MV-4-11 (cell line): ENCODE measurements at regions not wholly inside any gene's neighbourhood (a gene's known extent, or its start where the extent isn't known, plus 50 kb on each side); places are given as distances from the start of the nearest gene placed in this dataset.

Experiments used
- DNase-seq: peaks from one replicate; lab custom pipeline; 2025; lab: John Stamatoyannopoulos, UW

DNA sequence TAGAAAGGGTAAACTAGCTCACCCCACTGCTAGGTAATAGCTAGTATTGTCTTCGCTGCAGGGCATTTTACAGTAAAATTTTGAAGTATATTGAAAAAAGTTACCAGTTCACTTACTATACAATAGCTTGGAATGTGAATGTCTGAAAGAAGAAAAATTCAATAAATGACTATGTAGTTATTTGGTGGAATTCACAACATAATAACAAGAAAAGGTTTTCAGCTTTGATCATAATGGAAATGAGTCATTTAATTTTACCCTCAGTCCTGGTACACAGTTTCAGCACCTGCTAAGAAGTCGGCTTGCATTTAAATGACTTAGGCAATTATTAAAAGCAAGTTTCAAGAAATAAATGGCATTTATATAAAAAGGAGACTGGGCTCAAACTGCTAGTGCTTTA lies 90.4 kb downstream of the NUP35 start:
- DNase-seq: no peak

DNA sequence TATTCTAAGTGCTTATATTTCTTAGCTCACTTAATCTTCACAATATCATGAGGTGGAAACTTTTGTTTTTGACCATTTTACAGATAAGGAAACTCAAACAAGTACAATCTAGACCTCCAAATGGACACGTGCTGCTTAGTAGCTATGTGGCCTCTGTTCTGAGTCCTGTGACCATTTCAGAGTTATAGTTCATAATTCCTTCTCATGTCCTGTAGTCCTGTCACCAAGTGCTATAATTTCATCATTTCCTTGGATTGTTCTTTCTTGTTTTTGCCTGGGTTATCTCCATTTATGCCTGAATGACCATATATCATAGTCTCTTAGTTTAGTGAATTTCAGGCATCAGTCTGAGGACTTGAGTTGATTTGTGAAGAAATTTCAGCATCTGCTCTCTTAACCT lies 91.7 kb downstream of the NUP35 start:
- no peak for DNase-seq

DNA sequence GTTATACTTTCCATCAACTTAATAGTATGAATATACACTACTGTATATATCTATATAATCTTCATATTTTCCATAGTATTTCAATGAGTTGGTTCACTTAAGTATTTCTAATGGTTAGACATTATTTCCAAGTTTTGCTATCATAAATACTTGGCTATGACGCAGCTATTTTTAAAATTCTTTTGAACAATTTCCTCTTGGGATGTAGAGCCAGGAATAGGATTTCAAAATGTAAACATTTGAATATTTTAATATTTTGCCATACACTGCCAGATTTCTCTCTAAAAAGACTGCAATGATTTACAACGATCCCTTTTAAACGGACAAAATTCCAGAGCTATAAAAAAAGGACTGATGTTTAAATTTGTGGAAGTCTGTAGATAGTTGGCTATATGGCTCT lies 95.6 kb downstream of the NUP35 start:
- DNase-seq: no peak

DNA sequence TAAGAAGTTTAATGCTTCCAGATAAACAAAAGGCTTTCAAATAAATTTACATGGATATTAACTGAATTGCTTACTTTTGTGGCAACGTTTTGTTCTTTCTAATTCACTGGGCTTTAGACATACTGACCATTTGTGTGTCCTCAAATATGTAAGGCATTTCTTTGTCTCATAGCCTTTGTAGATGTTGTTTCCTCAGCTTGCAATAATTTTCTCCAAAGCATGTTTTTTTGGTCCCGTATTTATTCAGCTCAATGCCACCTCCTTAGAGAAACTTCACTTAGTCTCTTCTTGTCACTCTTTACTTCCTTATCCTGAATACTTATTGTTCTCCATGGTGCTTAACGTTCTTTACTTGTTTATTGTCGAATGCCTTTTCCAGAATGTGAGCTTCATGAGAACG lies 98.5 kb downstream of the NUP35 start:
- DNase-seq: no peak

DNA sequence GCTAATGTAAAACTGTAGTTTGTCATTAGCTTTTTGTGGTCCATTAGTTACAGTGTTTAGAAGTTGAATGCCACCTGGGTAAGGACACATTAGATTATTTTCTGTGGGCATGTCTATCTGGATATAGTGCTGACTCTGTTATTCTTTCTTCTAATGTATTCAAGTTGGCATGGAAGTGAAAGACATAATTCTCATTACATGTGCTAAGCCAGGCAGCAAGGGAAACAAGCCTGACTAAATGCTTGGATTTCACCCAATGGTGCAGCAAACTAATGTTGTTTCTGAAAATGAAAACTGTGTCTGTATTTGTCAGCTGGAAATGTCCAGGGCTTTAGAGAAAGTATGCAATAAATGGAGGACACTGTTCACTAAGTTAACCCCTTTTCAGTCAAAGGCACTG lies 100.7 kb downstream of the NUP35 start:
- DNase-seq: no peak

DNA sequence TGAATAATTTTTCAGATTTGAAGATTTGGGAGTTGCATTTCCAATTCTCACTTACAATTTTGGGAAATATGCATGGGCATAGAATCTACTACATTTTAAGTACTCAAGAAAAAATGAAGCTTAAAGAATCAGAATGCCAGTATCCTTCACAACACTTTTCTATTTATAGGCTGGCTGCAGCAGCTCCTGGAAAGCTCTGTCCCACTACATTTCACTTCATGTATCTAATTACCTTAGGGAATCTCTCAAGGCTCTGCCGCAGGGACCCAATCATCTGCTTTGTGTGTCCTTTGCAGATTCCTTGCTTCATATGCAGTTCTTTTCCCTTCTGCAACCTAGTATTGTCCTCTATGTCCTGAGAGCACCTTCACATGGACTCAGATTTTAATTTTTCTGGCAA lies 102.9 kb downstream of the NUP35 start:
- DNase-seq: no peak

DNA sequence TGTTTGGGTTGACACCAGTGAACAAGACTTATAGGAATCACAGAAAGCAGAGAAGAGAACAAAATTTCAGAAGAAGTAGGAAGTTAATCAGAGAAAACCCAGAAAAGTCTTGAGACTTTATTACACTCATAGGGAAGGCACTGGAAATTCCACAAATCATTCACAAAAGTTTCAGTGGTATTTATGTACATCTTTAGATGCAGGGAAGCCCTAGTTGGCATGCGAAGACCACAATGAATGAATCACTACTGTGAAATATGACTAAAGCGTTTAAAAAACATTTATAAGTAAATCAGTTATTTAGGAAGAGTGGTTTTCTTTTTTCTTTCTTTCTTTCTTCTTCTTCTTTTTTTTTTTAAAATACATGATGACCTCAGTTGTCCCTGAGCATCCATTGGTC lies 105.1 kb downstream of the NUP35 start:
- no peak for DNase-seq

DNA sequence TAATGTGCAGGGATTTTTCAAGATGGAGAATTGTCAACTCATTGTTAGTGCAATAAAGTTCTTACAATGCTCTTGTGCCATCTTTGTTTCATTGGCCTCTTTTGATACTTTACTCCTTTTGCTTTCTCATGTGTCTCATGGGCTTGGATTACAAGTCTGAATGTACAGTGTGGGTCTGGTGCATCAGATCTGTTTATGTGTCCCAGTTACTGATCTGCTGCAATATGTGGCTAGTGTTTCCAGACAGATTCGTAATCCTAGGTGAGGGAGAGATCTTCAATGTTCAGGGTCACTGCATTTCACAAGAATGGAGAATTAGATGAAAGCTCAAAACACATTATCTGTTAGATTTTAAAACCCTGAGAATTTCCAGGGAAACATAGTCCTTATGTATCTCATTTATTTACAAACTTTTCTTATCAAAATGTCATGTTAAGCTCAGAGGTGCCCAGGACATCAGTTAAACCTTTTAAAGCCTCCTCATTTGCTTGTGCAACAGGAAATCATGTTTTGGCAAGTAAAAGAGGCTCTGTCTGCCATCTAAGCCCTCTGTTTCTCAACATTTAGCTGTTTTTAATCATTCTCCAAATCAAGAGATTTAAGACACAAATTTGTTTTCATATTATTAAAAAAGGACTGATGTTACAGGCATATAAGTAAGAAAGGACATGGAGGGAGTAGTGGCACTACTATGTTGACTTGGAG lies 108.1 kb downstream of the NUP35 start:
- DNase-seq: no peak

DNA sequence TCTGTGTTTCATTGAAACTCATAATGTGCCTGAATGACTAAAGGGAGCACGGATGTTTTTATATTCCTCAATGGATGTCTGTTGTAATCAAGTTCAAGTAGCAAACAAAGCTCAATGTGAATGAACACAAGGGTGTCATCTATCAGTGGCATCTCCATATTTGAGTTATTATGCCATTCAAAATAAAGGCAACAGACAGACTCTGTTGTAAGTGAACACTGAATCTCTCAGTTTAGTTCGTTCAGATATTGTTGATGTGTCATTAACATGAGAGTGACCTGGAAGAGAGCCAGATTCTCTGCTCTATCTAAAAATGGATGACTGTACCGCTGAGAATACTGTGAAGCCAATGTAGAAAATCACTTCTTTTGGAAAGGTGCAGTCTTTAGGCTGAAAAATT lies 118.7 kb downstream of the NUP35 start:
- no peak for DNase-seq

DNA sequence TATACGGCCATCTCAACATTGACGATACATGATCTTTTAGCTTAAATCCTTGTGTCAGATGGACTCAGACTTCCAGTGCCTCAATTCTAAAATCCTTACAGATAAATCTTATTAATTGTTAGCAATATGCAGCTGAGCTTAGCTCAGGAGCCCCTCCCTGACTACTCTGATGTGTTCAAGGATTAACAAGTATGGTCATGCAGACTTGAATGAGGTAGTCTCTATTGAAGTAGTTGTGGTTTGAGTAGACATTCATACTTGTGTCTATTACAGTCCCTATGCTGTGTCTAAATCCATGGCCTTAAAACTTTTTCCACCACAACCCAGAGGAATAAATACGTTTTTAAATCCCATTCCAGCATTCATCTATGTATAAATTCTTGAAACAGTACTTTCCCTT lies 119.5 kb downstream of the NUP35 start:
- DNase-seq: no peak

DNA sequence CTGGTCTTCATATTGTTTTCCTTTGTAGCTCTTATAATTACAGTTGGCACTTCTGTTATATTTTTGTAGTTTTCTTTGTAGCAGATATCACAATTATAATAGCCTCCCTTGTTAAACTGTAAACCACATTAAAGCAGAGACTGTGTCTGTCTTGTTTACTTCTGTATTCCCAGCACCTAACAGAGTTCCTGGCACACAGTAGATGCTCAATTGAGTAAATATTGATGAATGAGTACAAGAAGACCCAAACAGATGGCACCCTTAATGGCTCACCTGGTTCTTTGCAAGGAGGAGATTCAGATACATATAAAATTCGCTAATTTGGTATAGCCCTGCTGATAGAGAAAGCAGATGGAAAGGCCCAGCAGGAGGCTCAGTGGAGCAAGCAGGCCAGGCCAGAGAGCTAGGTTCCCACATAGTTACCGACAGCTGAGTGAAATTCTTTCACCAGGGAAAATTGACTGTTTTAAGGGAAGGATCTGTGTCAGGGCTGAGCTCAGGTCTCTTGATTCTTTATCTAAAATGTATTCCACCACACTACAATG lies 120.1 kb downstream of the NUP35 start:
- no peak for DNase-seq

DNA sequence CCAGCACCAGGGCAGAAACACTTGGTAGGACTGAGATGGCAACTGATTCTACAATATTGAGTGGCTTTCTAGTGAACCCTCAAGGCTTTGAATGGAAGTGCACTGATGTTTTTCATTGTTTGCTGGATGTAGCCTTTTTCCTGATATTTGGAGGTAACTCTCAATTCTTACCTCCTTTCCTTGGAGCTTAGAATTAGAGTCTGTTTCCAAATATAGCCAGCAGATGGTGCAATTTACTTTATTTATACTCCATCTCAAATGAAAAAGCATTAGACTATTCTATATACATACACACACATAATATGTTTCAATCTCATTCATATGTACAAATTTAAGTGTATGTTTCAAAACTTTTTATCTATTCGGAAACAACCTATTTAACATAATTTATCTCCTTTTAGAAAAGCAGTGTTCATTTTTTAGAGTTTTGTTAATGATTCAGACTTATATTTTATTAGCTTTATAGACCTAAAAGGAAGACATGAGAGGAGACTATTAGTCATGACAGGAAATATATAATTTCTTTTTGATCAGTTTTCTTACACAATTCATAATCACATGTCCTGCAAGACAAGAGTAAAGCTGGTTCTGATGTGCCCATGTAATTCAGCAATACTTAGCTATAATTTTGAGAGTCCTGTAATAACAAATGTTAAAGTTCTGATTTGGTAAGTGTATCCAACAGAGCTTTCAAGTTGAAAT lies 124.8 kb downstream of the NUP35 start:
- DNase-seq: no peak

DNA sequence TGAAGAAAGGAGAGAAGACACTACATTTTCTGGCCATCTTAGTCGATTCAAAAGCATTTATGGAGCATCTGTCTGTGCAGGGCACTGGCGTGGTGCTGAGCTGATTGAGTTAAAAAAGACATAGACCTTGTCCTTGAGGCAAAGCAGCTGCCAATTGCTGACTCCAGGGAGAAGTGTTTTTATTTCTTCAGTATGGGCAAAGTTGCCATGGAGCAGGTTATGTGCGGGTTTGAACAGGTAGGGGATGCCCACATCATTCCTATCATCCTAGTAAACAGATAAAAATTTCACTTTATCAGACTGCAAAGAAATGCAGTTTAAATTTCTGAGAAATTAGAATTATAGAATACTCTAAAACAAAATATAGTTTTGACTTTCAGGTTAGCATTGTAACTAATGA lies 125.8 kb downstream of the NUP35 start:
- DNase-seq: no peak

DNA sequence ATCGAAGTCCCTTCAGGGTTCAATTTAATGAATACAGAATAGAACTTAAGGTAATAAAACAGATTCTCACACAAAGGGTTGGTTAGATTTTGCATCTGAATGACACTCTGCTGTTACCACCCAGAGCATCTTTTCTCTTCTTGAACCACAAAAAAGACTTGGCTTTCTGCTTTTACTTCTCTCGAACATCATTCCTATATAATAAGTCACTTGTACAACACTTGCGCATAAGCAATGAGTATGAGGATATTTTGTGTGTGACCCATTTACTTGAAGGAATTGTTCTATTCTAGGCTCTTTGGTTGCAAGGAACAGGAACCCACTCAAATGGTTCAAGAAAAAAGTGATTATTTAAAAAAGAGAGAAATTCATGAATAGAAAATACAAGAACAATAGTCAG lies 126.2 kb downstream of the NUP35 start:
- DNase-seq: no peak

DNA sequence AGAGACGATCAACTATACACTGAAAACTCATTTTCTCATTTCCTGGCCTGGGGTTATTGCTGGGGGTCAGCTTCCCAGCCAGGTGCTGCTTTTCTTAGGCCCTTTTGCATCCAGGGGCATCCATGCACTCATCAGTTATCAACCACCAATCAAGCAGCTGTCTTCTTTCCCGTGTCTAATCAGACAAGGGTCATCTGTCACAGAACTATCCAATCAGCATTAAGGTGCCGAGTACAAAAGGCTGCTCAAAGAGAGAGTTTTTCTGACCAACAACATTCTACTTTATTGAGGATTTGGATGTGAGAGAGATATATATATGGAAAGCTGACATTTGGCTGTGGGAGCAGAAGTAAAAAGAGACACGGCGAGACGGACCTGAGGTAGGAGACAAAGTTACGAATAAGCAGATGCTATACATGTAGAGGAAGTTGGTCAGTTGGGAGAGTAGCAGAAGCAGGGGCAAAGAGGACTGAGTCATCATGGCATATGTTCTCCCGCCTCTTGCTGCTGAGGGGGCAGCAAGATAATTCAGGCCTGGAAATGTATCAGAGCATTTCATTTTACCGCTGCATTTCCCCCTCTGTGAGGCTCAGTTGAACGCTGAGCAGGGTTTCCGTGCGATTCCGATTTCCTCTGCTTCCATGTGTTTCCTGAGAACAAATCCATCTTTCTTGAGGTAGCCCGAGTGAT lies 129.3 kb downstream of the NUP35 start:
- DNase-seq: no peak

DNA sequence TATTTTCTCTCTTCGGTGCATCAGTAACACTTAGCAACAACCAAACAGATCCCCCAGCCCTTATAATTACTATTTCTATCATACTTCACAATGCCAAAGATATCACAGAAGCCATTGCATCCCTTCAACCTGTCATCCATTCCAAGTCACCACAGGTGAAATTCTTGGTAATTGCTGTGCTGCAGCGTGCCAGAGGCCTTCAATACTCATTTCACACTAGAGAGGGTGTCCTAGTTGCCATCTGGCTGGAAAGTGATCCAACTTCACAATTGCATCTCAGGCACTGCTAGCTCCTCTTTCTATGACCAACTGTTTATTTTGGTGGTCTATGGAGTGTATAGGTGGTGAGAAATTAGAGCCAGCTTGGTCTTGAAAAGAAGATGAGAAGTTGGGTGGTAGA lies 131.2 kb downstream of the NUP35 start:
- DNase-seq: no peak

DNA sequence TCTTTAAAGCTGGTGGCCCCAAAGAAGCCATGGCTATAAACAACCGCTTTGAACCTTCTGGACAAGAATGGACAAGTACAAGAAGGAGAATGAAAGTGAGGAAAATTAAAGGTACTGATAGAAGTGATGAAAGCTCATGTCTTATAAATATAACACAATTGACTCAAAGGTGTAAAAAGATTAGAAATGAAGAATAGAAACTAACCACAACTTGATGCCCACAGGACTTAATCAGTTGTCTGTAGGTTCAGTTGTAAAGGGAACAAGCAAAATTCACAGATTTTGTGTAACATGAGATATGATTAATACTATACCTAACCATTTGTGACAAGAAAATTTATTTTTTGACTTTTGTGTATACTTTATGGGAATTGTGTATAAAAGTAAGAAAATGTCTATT lies 135.7 kb downstream of the NUP35 start:
- DNase-seq: no peak

DNA sequence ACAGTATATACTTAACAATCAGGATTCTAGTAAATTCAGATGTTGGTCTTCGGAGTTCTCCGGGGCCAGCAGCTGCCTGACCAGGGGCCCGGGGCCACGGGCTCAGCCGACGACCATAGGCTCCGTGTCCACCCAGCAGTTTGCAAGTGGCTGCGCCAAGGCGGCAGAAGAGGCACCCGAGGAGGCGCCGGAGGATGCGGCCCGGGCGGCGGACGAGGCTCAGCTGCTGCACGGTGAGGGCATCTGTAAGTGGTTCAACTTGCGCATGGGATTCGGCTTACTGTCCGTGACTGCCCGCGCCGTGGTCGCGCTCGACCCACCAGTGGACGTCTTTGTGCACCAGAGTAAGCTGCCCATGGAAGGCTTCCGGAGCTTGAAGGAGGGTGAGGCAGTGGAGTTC lies 136.3 kb downstream of the NUP35 start:
- DNase-seq: no peak

DNA sequence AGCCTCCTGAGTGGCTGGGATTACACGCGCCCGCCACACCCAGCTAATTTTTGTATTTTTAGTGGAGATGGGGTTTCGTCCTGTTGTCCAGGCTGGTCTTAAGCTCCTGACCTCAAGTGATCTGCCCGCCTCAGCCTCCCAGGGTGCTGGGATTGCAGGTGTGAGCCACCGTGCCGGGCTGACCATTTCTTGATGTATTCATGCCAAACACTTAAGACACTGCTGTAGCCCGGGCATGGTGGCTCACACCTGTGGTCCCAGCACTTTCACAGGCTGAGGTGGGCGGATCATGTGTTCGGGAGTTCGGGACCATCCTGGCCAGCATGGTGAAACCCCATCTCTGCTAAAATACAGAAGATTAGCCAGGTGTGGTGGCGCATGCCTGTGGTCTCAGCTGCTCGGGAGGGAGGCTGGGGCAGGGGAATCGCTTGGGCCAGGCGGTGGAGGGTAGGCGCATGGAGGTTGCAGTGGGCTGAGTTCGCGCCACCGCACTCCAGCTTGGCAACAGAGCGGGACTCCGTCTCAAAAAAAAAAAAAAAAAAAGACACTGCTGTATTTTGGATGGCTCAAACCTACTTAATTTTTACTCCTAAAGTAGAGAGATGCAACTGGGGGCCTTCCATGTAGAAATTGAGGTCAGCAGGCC lies 140.8 kb downstream of the NUP35 start:
- no peak for DNase-seq

DNA sequence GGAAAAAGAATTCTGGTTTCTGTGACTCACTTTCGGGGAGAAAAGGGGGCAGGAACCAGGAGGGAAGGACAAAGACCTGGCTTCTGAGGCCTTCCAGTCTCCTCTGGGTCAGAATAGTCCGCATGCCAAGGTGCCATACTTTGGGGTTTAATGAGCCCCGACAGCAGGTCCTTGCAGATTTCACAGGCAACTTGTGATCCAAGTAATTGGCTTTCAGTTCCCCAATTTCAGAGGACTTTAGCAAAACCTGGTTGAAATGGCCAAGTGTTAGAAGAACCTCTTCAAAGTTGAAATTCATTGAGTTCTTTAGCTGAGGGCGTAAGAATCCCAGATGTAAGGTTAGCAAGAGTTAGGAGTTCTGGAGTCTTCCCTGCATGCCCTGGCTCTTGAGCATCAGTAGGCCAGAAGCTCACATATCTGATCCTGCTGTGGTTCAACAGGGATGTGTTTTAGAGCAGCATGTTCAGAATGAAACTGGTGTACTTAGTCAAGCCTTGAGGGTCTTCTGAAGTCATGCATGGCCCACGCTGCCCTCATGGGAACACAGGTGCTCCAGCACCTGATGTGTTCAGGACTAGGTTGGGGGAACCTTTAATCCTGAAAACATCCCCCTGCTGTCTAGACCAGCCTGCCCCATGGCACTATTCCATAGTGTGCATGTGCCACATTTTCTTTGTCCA lies 143.0 kb downstream of the NUP35 start:
- no peak for DNase-seq

DNA sequence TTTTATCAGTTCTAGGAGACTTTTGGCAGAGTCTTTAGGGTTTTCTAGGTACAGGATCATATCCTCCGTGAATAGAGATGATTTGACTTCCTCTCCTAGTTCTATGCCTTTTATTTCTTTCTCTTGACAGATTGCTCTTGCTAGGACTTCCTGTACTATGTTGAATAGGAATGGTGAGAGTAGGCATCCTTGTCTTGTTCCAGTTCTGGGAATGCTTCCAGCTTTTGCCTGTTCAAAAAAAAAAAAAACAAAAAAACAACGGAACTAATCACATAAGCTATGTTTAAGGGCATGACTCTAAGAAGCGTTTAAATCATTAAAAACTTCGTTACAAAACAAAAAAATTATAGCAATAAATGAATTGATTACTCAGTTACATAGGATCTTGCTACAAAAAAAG lies 145.7 kb downstream of the NUP35 start:
- DNase-seq: no peak

DNA sequence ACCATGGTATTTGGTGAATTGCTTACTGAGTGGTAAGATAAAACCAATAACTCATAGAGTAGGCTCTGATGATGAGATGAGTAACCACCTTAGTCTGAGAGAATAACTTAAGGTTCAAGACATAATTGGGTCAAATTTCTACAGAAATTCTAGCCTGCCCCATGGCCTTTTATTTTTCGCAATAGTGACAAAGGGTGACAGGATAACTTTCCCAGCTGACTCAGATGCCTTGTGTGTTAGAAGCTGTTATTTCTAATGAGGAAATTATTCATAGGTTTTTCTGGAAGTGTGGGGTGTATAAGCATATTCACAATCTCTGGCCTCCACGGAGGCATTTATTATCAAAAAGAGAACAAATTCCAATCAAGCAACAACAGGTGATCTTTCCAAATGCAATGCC lies 159.0 kb downstream of the NUP35 start:
- DNase-seq: no peak
